ENCODE measurements at regions not wholly inside any gene's neighbourhood (a gene's known extent, or its start where the extent isn't known, plus 50 kb on each side); places are given as distances from the start of the nearest gene placed in this dataset.

DNA sequence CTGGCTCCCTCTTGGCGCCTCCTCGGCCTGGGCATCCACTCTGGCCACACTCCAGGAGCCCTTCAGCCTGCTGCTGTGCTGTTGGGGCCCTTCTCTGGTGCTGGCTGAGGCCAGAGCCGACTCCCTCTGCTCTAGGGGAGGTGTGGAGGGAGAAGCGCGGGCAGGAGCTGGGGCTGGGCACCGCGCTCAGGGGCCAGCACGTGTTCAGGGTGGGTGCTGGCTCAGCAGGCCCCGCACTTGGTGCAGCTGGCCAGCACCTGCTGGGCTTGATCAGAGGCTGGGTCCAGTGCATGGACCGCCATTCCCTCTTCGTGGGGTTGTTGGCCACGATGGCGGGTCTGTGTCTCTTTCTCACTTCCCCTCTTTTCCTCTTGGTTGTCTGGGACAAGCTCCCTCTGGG lies 2381.0 kb downstream of the LRRC4C start:
- Histone ChIP-seq H3K36me3 (ENCODE audit: low read depth) (no peaks in the 10 kb centered on the region), H3K4me1 (ENCODE audit: low read depth) (no peaks in the 10 kb centered on the region), H3K4me3 (no peak overlapping the region), H3K9me3 (peaks cover 8% of the 10 kb centered on the region)
- DNase-seq (no peak), ATAC-seq (no peak)
- intact Hi-C loops (cut with DNase I, micrococcal nuclease) = no loop called here
- TF ChIP-seq, protein P1, sequence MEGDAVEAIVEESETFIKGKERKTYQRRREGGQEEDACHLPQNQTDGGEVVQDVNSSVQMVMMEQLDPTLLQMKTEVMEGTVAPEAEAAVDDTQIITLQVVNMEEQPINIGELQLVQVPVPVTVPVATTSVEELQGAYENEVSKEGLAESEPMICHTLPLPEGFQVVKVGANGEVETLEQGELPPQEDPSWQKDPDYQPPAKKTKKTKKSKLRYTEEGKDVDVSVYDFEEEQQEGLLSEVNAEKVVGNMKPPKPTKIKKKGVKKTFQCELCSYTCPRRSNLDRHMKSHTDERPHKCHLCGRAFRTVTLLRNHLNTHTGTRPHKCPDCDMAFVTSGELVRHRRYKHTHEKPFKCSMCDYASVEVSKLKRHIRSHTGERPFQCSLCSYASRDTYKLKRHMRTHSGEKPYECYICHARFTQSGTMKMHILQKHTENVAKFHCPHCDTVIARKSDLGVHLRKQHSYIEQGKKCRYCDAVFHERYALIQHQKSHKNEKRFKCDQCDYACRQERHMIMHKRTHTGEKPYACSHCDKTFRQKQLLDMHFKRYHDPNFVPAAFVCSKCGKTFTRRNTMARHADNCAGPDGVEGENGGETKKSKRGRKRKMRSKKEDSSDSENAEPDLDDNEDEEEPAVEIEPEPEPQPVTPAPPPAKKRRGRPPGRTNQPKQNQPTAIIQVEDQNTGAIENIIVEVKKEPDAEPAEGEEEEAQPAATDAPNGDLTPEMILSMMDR (IDR thresholded peaks at IDR 0.05) = no peak

DNA sequence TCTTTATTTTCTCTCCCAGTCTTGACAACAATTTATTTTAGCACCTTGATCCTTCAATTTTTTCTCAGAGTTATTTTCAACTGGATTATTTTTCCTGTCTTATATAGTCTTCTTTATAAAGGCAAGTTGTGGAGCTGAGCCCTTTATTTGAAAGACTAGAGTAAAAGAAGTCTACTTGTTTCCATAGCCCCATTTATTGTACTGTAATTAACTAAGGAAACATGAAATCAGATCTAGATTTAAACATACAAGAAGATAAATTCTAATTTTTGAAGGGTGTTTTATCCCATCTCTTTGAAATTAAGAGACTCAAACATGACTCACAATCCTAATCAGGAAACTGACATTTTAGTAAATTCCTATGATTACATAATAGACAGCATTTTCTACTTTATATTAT lies 2421.8 kb downstream of the LRRC4C start:
- H3K4me3 ChIP-seq = no peak overlapping the region
- DNase-seq (no peak), ATAC-seq (no peak)
- H3K9me3 ChIP-seq = no peaks in the 10 kb centered on the region
- no peaks in the 10 kb centered on the region for H3K36me3 ChIP-seq (ENCODE audit: low read depth)
- TF ChIP-seq, protein P1 (IDR thresholded peaks at IDR 0.05) = no peak
- no peaks in the 10 kb centered on the region for H3K4me1 ChIP-seq (ENCODE audit: low read depth)
- intact Hi-C loops (cut with DNase I, micrococcal nuclease) = no loop called here

DNA sequence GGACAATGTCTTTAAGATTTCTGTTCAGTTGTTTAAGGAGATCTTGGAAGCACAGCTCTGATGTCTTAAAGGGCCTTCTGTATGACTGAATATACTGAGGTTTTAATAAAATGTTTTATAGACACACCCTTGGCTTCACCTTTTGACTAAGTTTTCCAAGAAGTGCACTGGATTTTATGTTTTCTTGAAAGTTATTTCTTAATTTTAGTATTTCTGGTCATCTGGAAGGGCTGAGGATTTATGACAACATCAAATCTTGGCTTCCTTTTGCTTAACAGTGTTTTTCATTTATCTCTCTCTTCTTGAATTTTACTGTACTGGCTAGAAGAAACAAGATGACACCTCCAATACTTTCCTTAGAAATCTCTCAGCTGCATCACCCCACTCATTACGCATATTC lies 2423.4 kb downstream of the LRRC4C start:
- Histone ChIP-seq H3K4me3 (no peak overlapping the region), H3K4me1 (ENCODE audit: low read depth) (no peaks in the 10 kb centered on the region), H3K9me3 (no peaks in the 10 kb centered on the region), H3K36me3 (ENCODE audit: low read depth) (no peaks in the 10 kb centered on the region)
- TF ChIP-seq, protein P1 (IDR thresholded peaks at IDR 0.05) = no peak
- intact Hi-C loops (cut with DNase I, micrococcal nuclease) = no loop called here
- DNase-seq (no peak), ATAC-seq (no peak)

DNA sequence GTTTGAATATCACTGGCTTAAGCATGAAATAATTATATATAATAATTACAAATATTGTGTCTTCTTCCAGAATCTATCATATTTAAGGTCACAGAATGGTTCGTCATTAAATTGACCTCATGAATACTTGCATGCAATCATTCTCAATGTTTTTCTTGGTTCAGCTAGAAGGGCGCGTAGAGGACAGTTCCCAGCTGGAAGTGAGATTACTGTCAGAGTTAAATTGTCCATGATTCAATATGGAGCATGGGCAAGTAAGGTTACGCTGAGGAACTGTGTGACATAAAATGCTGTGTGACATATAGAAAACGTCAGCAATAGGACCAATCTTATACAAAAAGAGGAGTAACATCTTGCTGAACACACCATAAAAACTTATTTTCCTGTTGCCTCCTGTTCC lies 2423.5 kb upstream of the RAG2 start:
- no peaks in the 10 kb centered on the region for H3K9me3 ChIP-seq
- TF ChIP-seq, protein P1 (IDR thresholded peaks at IDR 0.05) = no peak
- intact Hi-C loops (cut with DNase I, micrococcal nuclease) = no loop called here
- DNase-seq (no peak), ATAC-seq (no peak)
- H3K4me3 ChIP-seq = no peak overlapping the region
- no peaks in the 10 kb centered on the region for H3K4me1 ChIP-seq (ENCODE audit: low read depth)
- H3K36me3 ChIP-seq (ENCODE audit: low read depth) = no peaks in the 10 kb centered on the region

DNA sequence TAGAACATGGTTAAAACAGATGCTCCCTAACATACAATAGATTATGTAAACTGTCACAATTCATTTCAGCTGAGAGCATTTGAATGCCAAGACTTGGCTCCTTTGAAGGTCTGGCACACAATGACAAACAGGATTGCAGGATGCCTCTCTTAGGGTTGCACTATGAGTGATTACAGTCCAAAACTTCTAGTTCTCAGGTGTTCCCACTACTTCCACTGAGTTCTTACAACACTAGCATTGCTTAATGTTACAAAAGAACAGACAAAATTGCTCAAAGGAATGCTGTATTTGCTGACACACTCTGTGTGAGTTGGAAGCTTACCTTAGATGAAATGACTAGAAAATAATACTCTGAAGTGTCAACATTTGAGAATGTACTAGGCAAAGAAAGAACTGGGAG lies 2413.8 kb upstream of the RAG2 start:
- Histone ChIP-seq H3K9me3 (no peaks in the 10 kb centered on the region), H3K4me1 (ENCODE audit: low read depth) (no peaks in the 10 kb centered on the region), H3K36me3 (ENCODE audit: low read depth) (no peaks in the 10 kb centered on the region), H3K4me3 (no peak overlapping the region)
- TF ChIP-seq, protein P1 (IDR thresholded peaks at IDR 0.05) = no peak
- intact Hi-C loops (cut with DNase I, micrococcal nuclease) = no loop called here
- DNase-seq = no peak
- ATAC-seq = no peak

DNA sequence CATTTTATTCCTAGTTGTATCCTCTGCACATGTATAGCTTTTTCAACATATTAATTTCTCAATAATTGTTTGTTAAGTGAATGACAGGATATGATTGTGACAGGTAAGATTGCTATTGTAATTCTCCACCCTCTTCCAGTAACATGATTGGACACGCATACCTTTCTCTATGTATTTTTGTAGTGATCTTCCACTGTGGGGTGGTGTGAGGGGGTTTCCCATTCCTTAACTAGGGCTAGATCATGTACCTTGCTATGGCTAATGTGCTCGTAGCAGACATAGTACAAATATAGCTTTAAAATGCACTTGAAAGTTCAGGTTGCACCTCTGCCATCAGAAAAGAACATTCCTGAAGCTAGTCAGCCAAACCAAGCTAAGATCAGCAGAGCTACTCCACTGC lies 2392.8 kb upstream of the RAG2 start:
- Histone ChIP-seq H3K4me3 (no peak overlapping the region), H3K4me1 (ENCODE audit: low read depth) (no peaks in the 10 kb centered on the region), H3K36me3 (ENCODE audit: low read depth) (no peaks in the 10 kb centered on the region), H3K9me3 (no peaks in the 10 kb centered on the region)
- ATAC-seq (no peak), DNase-seq (no peak)
- intact Hi-C loops (cut with DNase I, micrococcal nuclease) = no loop called here
- TF ChIP-seq, protein P1 (IDR thresholded peaks at IDR 0.05) = no peak

Measured in mucosa of descending colon (tissue), 3 donors.